OCI-LY7 (cell line): ENCODE measurements at regions not wholly inside any gene's neighbourhood (a gene's known extent, or its start where the extent isn't known, plus 50 kb on each side); places are given as distances from the start of the nearest gene placed in this dataset.

ENCODE experiments used
- CTCF ChIP-seq: fragments of 200-600 bp; sonication (generic); conservative IDR thresholded peaks from 2 replicates; pipeline ENCODE4 v1.5.1; 2014; ENCODE audit warnings: mild to moderate bottlenecking, antibody characterized with exemption, low read length, moderate library complexity, mixed read lengths
- EZH2phosphoT487 ChIP-seq: fragments of 200-600 bp; sonication (generic); IDR thresholded peaks from 2 replicates; pipeline ENCODE4 v1.6.1; 2018; ENCODE audit warnings: low read depth, borderline replicate concordance, mild to moderate bottlenecking, mixed run types, antibody characterized with exemption, low read length, moderate library complexity, mixed read lengths

- TF ChIP-seq CTCF (no peak), EZH2phosphoT487 (no peak)
These were observed 140.0 kb upstream of the RAI14 start for GRCh38 chr5:34516166-34516565.
